Endodermal cell (in vitro differentiated cells): ENCODE measurements at regions not wholly inside any gene's neighbourhood (a gene's known extent, or its start where the extent isn't known, plus 50 kb on each side); places are given as distances from the start of the nearest gene placed in this dataset.
"Not testable (repeated sequence)": the region's sequence is repeated elsewhere in the genome, so short reads cannot be mapped to it uniquely, and the experiment has no call there.

Experiments
- DNase-seq: peaks from one replicate; pipeline ENCODE4 v3.0.0-alpha.2; 2017
- H3K27ac ChIP-seq: 2 replicates; pipeline ENCODE4 v1.5.1; 2013; ENCODE audit warnings: mild to moderate bottlenecking, low read depth, low read length, moderate library complexity
- H3K27me3 ChIP-seq: 2 replicates; pipeline ENCODE4 v1.6.1; 2013; ENCODE audit warnings: mild to moderate bottlenecking, low read length, moderate library complexity; ENCODE audit not compliant: insufficient read depth, control insufficient read depth, poor library complexity, severe bottlenecking
- H3K36me3 ChIP-seq: 2 replicates; pipeline ENCODE4 v1.7.0; 2013; ENCODE audit warnings: mild to moderate bottlenecking, low read length, moderate library complexity; ENCODE audit not compliant: control insufficient read depth, insufficient read depth
- H3K4me1 ChIP-seq: one replicate; pipeline ENCODE4 v1.7.0; 2013; ENCODE audit warnings: low read length; ENCODE audit not compliant: control insufficient read depth, insufficient read depth
- H3K4me3 ChIP-seq: 2 replicates; pipeline ENCODE4 v1.5.1; 2013; ENCODE audit warnings: mild to moderate bottlenecking, low read length, moderate library complexity
- H3K9ac ChIP-seq: 2 replicates; pipeline ENCODE4 v1.6.1; 2013; ENCODE audit warnings: mild to moderate bottlenecking, low read length, moderate library complexity; ENCODE audit not compliant: poor library complexity, severe bottlenecking; ENCODE audit errors: extremely low read depth
- H3K9me3 ChIP-seq: 2 replicates; pipeline ENCODE4 v1.6.1; 2013; ENCODE audit warnings: mild to moderate bottlenecking, low read length, moderate library complexity; ENCODE audit not compliant: control insufficient read depth
- H3K27ac Mint-ChIP-seq: 2 replicates; pipeline ENCODE4 v1.8.0; 2020; ENCODE audit warnings: mixed read lengths
- H3K27me3 Mint-ChIP-seq: 2 replicates; pipeline ENCODE4 v1.8.0; 2021; ENCODE audit warnings: mild to moderate bottlenecking, mixed read lengths; ENCODE audit not compliant: insufficient read depth
- H3K36me3 Mint-ChIP-seq: 2 replicates; pipeline ENCODE4 v1.8.0; 2020; ENCODE audit warnings: low read depth, mixed read lengths
- H3K4me1 Mint-ChIP-seq: 2 replicates; pipeline ENCODE4 v1.8.0; 2020; ENCODE audit warnings: mixed read lengths
- H3K4me3 Mint-ChIP-seq: 2 replicates; pipeline ENCODE4 v1.8.0; 2020; ENCODE audit warnings: mild to moderate bottlenecking, moderate library complexity, mixed read lengths
- H3K9me3 Mint-ChIP-seq: 2 replicates; pipeline ENCODE4 v1.8.0; 2020; ENCODE audit warnings: mild to moderate bottlenecking, mixed read lengths
- WGBS, 2 experiments: methylation state at CpG; one replicate each; pipeline versions ENCODE4 v1.1.5 to v1.1.7; 2013; ENCODE audit warnings: missing lambda C conversion rate in 2 of 2, mixed read lengths in 1 of 2; ENCODE audit not compliant: insufficient coverage in 1 of 2, insufficient read length in 1 of 2; 5-methylcytosine and 5-hydroxymethylcytosine counted together
- TF ChIP-seq, protein P1 (sequence below): fragments of 200-600 bp; sonication (generic); conservative IDR thresholded peaks from 2 replicates; pipeline ENCODE4 v1.5.0; 2021; ENCODE audit warnings: antibody characterized with exemption, mild to moderate bottlenecking

- H3K4me3 Mint-ChIP-seq, result no peak overlapping the region
- no peak overlapping the region for H3K9ac ChIP-seq
- 95 to 96% methylated on average over 14 to 50 of the region's 50 CpGs for WGBS, 2 experiments
- no peaks in the 10 kb centered on the region for H3K27me3 ChIP-seq
- H3K27ac ChIP-seq, result no peak overlapping the region
- H3K36me3 ChIP-seq, result no peaks in the 10 kb centered on the region
- H3K9me3 ChIP-seq, result no peaks in the 10 kb centered on the region
- peak; percentile 23 for DNase-seq
- no peaks in the 10 kb centered on the region for H3K4me1 Mint-ChIP-seq
- H3K4me3 ChIP-seq, result no peak overlapping the region
- no peak overlapping the region for H3K27ac Mint-ChIP-seq
- H3K36me3 Mint-ChIP-seq, result peaks cover 13% of the 10 kb centered on the region
- peaks cover 59% of the 10 kb centered on the region for H3K9me3 Mint-ChIP-seq
- TF ChIP-seq, protein P1, sequence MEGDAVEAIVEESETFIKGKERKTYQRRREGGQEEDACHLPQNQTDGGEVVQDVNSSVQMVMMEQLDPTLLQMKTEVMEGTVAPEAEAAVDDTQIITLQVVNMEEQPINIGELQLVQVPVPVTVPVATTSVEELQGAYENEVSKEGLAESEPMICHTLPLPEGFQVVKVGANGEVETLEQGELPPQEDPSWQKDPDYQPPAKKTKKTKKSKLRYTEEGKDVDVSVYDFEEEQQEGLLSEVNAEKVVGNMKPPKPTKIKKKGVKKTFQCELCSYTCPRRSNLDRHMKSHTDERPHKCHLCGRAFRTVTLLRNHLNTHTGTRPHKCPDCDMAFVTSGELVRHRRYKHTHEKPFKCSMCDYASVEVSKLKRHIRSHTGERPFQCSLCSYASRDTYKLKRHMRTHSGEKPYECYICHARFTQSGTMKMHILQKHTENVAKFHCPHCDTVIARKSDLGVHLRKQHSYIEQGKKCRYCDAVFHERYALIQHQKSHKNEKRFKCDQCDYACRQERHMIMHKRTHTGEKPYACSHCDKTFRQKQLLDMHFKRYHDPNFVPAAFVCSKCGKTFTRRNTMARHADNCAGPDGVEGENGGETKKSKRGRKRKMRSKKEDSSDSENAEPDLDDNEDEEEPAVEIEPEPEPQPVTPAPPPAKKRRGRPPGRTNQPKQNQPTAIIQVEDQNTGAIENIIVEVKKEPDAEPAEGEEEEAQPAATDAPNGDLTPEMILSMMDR, result no peak
- no peaks in the 10 kb centered on the region for H3K27me3 Mint-ChIP-seq
- no peaks in the 10 kb centered on the region for H3K4me1 ChIP-seq
Measured at GRCh38 chr2:132253496-132254305, 91.9 kb upstream of the ANKRD30BL start.

DNA sequence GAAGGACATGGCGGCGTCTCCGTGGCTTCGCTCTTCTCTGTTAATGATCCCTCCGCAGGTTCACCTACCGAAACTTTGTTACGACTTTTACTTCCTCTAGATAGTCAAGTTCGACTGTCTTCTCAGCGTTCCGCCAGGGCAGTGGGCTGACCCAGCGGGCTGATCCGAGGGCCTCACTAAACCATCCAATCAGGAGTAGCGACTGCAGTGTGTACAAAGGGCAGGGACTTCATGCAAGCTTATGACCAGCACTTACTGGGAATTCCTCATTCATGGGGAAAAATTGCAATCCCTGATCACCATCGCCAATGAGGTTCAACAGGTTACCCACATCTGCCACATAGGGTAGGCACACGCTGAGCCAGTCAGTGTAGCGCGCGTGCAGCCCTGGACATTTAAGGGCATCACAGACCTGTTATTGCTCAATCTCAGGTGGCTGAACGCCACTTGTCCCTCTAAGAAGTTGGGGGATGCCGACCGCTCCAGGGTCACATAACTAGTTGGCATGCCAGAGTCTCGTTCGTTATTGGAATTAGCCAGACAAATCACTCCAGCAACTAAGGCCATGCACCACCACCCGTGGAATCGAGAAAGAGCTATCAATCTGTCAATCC is 92.7 kb upstream of the ANKRD30BL start:
- not testable (repeated sequence) for H3K27me3 ChIP-seq, H3K4me3 Mint-ChIP-seq, H3K27ac ChIP-seq, H3K27ac Mint-ChIP-seq, H3K9me3 ChIP-seq, H3K36me3 ChIP-seq, H3K4me3 ChIP-seq, H3K27me3 Mint-ChIP-seq, H3K4me1 ChIP-seq, H3K4me1 Mint-ChIP-seq, H3K9ac ChIP-seq
- Mint-ChIP-seq H3K36me3 (peaks cover 13% of the 10 kb centered on the region), H3K9me3 (peaks cover 59% of the 10 kb centered on the region)
- DNase-seq, result peak; percentile 10
- 92 to 98% methylated on average over 15 to 25 of the region's 25 CpGs for WGBS, 2 experiments

DNA sequence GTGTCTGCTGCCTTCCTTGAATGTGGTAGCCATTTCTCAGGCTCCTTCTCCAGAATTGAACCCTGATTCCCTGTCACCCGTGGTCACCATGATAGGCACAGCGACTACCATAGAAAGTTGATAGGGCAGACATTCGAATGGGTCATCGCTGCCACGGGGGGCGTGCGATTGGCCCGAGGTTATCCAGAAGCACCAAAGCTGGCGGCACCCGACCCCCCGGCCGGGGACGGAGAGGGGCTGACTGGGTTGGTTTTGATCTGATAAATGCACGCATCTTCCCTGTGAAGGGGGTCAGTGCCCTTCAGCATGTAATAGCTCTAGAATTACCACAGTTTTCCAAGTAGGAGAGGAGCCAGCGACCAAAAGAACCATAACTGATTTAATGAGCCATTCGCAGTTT is 94.0 kb upstream of the ANKRD30BL start:
- H3K27ac Mint-ChIP-seq, result no peak overlapping the region
- no peaks in the 10 kb centered on the region for H3K27me3 ChIP-seq
- H3K9me3 Mint-ChIP-seq, result peaks cover 51% of the 10 kb centered on the region
- H3K9ac ChIP-seq, result no peak overlapping the region
- H3K36me3 ChIP-seq, result no peaks in the 10 kb centered on the region
- TF ChIP-seq, protein P1, result no peak
- H3K4me1 Mint-ChIP-seq, result no peaks in the 10 kb centered on the region
- no peak overlapping the region for H3K4me3 Mint-ChIP-seq
- H3K4me1 ChIP-seq, result no peaks in the 10 kb centered on the region
- DNase-seq, result peak; percentile 8
- H3K27ac ChIP-seq, result no peak overlapping the region
- H3K36me3 Mint-ChIP-seq, result peaks cover 11% of the 10 kb centered on the region
- H3K9me3 ChIP-seq, result no peaks in the 10 kb centered on the region
- H3K4me3 ChIP-seq, result no peak overlapping the region
- 96% methylated on average over 5 to 16 of the region's 16 CpGs for WGBS, 2 experiments
- H3K27me3 Mint-ChIP-seq, result no peaks in the 10 kb centered on the region
